HFF-Myc (cell line): ENCODE measurements at regions not wholly inside any gene's neighbourhood (a gene's known extent, or its start where the extent isn't known, plus 50 kb on each side); places are given as distances from the start of the nearest gene placed in this dataset.

ENCODE experiments used
- DNase-seq: peaks from one replicate; pipeline ENCODE4 v3.0.0-alpha.2; 2011; ENCODE audit warnings: low read depth; ENCODE audit errors: extremely low read depth
- H3K4me3 ChIP-seq: replicated peaks from 2 replicates; pipeline ENCODE4 v1.5.1; 2011; ENCODE audit warnings: low read depth, mild to moderate bottlenecking, control low read depth, low read length
- TF ChIP-seq, protein P1 (sequence below): IDR thresholded peaks from 2 replicates; pipeline ENCODE4 v1.5.1; 2012; ENCODE audit warnings: mild to moderate bottlenecking, low read depth, low read length, control low read depth; ENCODE audit errors: missing control alignments

DNA sequence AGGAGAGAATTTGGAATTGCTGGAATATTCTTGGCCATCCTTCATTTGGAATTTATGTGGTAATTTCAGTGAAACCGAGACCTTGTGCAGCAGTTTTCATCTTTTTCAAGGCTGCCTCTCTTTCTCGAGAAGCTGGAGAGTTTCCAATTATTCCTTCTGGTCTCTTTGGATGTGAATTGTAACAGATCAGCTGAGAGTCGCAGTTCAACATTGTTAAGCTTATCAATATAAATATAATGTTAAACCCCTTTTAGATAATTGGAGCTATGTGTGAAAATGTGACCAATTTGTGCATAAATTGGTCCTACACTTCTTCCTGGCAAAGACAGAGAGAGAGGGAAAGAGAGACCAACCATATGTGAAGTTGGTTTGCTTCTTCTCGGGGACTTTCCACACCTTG lies 425.6 kb downstream of the TSHZ3 start:
- H3K4me3 ChIP-seq: no peak overlapping the region
- DNase-seq: no peak
- TF ChIP-seq, protein P1, sequence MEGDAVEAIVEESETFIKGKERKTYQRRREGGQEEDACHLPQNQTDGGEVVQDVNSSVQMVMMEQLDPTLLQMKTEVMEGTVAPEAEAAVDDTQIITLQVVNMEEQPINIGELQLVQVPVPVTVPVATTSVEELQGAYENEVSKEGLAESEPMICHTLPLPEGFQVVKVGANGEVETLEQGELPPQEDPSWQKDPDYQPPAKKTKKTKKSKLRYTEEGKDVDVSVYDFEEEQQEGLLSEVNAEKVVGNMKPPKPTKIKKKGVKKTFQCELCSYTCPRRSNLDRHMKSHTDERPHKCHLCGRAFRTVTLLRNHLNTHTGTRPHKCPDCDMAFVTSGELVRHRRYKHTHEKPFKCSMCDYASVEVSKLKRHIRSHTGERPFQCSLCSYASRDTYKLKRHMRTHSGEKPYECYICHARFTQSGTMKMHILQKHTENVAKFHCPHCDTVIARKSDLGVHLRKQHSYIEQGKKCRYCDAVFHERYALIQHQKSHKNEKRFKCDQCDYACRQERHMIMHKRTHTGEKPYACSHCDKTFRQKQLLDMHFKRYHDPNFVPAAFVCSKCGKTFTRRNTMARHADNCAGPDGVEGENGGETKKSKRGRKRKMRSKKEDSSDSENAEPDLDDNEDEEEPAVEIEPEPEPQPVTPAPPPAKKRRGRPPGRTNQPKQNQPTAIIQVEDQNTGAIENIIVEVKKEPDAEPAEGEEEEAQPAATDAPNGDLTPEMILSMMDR: no peak

DNA sequence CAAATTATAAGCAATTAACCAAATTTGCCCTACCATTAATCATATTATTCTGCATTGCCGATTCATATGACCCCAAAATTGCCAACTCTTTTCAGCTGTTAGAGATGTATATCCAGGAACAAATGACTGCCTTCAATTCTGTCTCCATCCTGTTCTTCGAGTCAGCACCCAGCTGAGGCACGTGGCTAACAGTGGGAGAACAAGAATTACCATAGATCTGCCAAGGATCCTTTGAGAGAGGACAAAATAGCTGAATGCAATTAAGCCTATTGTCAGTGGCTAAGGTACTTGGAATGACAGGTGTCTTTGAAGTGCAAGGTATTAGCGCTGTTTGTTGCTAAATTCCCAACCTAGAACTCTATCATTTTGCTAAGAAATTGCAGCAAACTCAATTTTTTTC lies 426.1 kb downstream of the TSHZ3 start:
- H3K4me3 ChIP-seq: no peak overlapping the region
- DNase-seq: no peak
- TF ChIP-seq, protein P1: no peak

DNA sequence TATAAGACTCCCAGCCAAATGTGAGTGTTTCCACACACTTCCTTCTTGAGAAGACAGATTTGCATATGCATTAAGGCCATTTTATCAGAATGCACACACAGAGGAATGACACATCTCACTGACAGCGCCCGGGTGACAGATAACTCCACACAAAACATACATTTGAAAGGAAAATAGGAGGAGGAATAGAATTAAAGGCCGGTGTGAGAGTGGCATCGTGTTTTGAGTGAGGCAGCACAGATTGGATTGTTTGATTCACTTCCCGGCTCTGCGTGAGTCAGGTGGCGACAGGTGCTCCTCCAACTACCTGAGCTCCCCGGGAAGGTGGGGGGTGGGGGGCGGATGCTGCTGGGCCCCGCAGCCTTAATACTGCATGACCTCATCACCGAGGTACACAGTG lies 429.0 kb downstream of the TSHZ3 start:
- H3K4me3 ChIP-seq: no peak overlapping the region
- TF ChIP-seq, protein P1: no peak
- no peak for DNase-seq

DNA sequence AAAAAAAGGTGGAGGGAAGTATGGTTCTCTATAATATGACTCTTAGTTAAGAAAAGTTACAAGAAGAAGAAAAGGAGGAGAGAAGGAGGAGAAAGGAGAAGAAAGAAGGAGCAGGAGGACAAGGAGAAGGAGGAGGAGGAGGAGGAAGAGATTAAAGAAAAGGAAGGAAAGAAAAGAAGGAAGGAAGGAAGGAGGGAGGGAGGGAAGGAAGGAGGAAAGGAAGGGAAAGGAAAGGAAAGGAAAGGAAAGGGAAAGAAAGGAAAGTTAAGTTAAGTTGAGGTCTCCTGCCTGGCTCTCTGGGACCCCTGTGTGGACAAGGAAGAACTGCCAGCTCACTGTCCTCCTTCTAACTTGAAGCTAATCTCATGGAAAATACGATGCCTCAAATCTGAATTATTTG lies 429.5 kb downstream of the TSHZ3 start:
- DNase-seq: no peak
- H3K4me3 ChIP-seq: no peak overlapping the region
- TF ChIP-seq, protein P1: no peak

DNA sequence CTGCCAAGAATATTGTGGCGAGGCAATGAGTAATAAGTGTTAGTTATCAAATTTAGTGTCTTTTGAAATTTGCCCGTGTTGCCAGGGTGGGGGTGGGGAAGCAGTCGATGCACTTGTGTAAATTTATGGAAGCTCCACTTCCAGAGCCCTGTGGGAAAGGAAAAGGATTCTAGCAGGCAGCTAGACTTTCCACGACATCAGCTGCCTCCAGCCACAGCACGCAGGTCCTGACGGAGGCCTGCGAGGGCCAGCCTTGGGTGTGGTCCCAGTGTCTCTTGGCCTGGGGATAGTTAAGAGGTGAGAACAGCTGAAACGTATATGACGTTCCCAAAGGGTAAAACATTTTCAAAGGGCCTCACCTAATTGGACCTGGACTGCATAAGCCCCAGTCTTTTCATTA lies 433.0 kb downstream of the TSHZ3 start:
- no peak overlapping the region for H3K4me3 ChIP-seq
- DNase-seq: no peak
- TF ChIP-seq, protein P1: no peak

DNA sequence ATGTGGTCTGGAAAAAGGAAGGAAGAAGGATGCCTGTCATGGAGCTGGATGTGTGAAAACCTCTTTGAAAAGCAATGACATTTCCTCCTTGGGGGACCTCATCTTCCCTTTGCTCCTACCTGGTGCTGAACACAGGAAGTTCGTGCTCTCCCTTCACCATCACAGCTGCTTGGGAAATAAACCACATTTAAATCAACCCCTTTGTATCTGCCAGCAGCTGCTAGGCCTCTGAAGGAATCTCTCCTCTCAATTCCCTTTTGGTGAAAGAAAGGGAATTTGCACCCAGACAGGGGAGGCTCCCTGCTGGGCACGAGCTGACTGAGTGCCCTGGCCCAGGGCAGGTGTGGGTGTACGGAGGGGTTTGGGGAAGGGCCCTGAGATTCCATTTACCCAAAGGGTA lies 437.7 kb downstream of the TSHZ3 start:
- no peak overlapping the region for H3K4me3 ChIP-seq
- no peak for DNase-seq
- TF ChIP-seq, protein P1: no peak

DNA sequence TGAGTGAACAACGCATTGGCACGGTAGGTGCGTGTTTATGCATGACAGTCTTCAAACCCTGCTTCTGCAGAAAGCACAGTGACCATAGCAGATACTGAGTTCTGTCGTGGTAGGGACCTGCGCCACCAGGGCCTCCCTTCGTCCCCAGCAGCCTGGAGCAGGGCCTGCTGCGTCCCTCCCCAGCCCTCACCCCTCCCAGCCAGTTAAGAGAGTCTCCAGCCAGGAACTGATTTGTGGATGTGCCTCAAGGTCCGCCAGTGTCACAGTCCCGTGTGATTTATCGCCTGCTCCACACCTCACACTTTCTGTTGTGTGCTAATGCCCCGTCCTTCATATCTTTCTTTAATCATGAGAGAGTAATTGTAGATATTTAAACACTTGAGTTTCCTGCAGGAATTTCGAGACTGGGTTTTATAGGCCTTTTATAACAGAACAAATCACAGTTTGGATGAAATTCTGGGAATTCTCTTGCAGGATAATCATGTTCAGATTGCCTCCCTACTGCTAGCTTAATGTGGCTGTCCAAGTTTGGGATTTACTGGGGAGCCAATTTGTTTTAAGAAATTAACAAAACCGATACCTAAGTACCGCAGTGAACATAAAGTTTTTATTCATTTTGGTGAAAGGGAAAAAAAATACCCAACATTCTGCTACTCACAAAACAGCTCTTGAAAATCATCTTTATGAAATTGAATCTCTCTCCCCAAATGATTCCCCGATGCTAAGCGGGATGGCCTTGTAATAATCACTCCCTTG lies 438.6 kb downstream of the TSHZ3 start:
- TF ChIP-seq, protein P1: no peak
- no peak for DNase-seq
- H3K4me3 ChIP-seq: no peak overlapping the region
